GM13976 (cell line): ENCODE measurements at regions not wholly inside any gene's neighbourhood (a gene's known extent, or its start where the extent isn't known, plus 50 kb on each side); places are given as distances from the start of the nearest gene placed in this dataset.

Experiments
- DNase-seq: peaks from one replicate; pipeline ENCODE4 v3.0.0; 2012; ENCODE audit warnings: low spot score
- CTCF ChIP-seq: IDR thresholded peaks from 2 replicates; pipeline ENCODE4 v1.5.1; 2012; ENCODE audit warnings: borderline replicate concordance, mild to moderate bottlenecking; ENCODE audit not compliant: insufficient read depth; ENCODE audit errors: extremely low read depth, missing control alignments, control extremely low read depth
- in situ Hi-C: fragments of 300-500 bp; cut with MboI; formaldehyde crosslinking; loops from one replicate; pipeline ENCODE4 v1.12.0; 2022; ENCODE audit warnings: low sequenced_read_pairs, mixed read lengths, inconsistent platforms; ENCODE audit not compliant: unreplicated experiment

GRCh38 chr5:91957666-91958065 is 574.5 kb upstream of the ARRDC3 start:
- no peak for DNase-seq
- in situ Hi-C loops: no loop called here

GRCh38 chr5:91956738-91957137 is 573.6 kb upstream of the ARRDC3 start:
- no peak for DNase-seq
- no peak for TF ChIP-seq CTCF
- in situ Hi-C loops: no loop called here

More at GRCh38 chr5:91957666-91958065, 574.5 kb upstream of the ARRDC3 start:
- TF ChIP-seq CTCF: no peak

GRCh38 chr5:91955610-91956009 is 572.5 kb upstream of the ARRDC3 start:
- no peak for DNase-seq
- in situ Hi-C loops: no loop called here
- TF ChIP-seq CTCF: no peak

GRCh38 chr5:91954136-91954535 is 571.0 kb upstream of the ARRDC3 start:
- no peak for TF ChIP-seq CTCF
- in situ Hi-C loops: no loop called here
- no peak for DNase-seq

- in situ Hi-C loops: no loop called here
- TF ChIP-seq CTCF: no peak
- no peak for DNase-seq
Measured at GRCh38 chr5:91950328-91950727, 567.2 kb upstream of the ARRDC3 start.

GRCh38 chr5:91946870-91947269 is 563.8 kb upstream of the ARRDC3 start:
- in situ Hi-C loops: no loop called here
- no peak for DNase-seq
- no peak for TF ChIP-seq CTCF

GRCh38 chr5:91941588-91941987 is 558.5 kb upstream of the ARRDC3 start:
- in situ Hi-C loops: no loop called here
- no peak for DNase-seq
- no peak for TF ChIP-seq CTCF
